Right hindlimb (tissue), 1 donor: ENCODE measurements at regions not wholly inside any gene's neighbourhood (a gene's known extent, or its start where the extent isn't known, plus 50 kb on each side); places are given as distances from the start of the nearest gene placed in this dataset.
"Not testable (repeated sequence)": the region's sequence is repeated elsewhere in the genome, so short reads cannot be mapped to it uniquely, and the experiment has no call there.

Source experiments
- DNase-seq: peaks from one replicate; pipeline ENCODE4 v3.0.0-alpha.2; 2018

DNA sequence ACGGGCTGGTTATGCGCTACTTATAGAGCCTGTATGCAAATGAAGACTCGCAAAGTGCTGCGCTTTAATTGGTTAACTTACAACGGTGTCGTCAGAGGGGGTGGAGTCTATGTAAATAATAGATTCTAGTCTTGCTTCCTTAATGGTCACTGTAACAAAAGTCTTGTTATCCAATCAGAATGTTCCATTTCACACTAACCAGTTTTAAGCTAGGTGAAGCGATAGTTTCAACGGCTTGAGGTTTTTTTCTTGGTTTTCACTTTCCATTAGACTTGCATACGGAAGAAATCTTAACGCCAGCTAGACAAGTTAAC lies 66.9 kb downstream of the FAM72B start:
- not testable (repeated sequence) for DNase-seq

DNA sequence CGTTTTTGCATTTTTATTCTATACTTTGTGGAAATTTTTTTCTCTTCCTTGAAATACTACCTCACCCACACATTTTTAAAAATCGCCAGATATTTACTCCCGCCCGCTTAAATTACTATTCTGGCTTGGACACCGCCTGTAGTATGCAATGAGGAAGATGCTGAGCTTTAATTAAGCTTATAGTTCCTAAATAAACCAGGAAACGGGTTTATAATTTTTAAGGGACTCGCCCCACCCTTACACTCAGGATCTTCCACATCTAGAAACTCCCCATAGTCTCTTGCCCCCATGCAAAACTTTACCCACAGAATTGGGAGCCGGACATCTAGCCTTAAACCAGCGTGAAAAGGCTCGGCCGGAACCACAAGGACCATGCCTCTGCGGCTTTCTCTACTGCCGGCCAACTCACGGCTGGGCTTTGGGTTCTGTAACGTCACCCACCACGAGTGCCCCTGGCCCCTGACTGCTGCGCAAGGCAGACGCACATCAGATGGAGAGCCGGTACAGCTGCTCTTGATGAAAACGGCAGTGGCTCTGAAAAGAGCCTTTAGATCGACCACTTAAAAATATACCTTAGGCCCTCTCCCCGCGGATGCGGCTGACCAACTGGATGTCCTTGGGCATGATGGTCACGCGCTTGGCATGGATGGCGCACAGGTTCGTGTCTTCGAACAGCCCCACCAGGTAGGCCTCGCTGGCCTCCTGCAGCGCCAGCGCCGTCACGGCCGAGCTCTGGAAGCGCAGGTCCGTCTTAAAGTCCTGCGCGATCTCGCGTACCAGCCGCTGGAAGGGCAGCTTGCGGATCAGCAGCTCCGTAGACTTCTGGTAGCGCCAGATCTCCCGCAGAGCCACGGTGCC lies 66.3 kb downstream of the FAM72B start:
- DNase-seq: peak; percentile 36
